ENCODE measurements at regions not wholly inside any gene's neighbourhood (a gene's known extent, or its start where the extent isn't known, plus 50 kb on each side); places are given as distances from the start of the nearest gene placed in this dataset.

DNA sequence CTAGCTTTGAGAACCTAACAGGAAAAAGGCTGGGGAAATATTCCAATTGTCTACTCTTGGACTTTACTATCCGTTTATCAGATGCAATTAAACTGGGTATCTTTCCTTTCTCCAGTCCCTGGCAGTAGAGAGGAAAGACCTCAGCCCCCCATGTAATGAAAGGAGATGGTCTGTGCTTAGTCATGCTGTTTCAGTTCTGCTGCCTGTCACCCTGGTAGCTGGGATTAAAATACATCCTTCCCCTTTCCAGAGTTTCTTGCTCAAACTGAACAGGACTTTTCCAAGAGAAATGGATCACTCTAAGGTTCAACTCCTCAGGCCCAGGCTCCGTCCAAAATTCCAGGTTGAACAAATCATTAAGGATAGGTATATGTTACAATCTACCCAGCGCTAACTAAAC lies 202.9 kb downstream of the PTEN start:
- Mint-ChIP-seq H3K9me3 (ENCODE audit: low read depth) (no peaks in the 10 kb centered on the region), H3K4me1 (ENCODE audit: low read depth) (peaks cover 78% of the 10 kb centered on the region), H3K36me3 (no peaks in the 10 kb centered on the region), H3K4me3 (peak overlapping the region; percentile 62), H3K27ac (peak overlapping the region; percentile 76), H3K27me3 (no peaks in the 10 kb centered on the region)

DNA sequence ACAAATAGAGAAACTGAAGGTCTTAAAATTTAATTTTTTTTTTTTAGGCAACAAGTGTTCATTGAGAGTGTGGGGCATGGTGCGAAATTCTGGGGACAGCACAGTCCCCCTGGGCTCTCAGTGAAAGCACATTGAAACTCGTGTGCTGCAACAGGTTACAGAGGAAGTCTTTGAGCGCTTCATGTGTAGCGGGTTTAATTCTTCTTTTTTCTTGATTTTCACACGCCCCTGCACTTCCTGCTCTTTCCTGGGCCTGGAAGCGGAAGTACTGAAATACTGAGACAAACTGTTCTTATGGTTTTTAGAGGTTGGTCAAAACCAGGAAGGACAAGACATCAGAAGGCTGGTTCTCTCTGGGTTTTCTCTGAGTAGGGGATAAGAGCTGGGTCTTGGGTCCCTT lies 203.5 kb downstream of the PTEN start:
- Mint-ChIP-seq H3K9me3 (ENCODE audit: low read depth) (no peaks in the 10 kb centered on the region), H3K4me1 (ENCODE audit: low read depth) (peaks cover 76% of the 10 kb centered on the region), H3K27ac (peak overlapping the region; percentile 76), H3K27me3 (no peaks in the 10 kb centered on the region), H3K4me3 (peak overlapping the region; percentile 62), H3K36me3 (no peaks in the 10 kb centered on the region)

DNA sequence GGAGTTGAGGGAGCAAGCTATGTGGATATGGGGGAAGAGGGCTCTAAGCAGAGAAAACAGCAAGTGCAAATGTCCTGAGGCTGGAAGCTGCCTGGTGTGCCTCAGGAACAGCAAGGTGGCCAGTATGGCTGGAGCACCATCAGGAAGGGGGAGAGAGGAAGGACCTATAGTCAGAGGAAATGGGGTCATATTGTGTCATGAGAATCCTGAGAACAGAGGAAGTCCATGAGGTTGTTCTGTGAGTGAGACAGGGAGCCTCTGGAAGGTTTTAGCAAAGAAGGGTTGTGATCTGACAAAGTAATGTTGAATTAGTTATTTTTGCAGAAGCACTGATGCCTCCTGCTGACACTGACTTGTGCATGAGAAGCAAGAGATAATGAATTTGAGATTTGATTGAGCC lies 204.3 kb downstream of the PTEN start:
- no peaks in the 10 kb centered on the region for H3K27me3 Mint-ChIP-seq
- no peaks in the 10 kb centered on the region for H3K9me3 Mint-ChIP-seq (ENCODE audit: low read depth)
- H3K4me1 Mint-ChIP-seq (ENCODE audit: low read depth) = peaks cover 75% of the 10 kb centered on the region
- H3K36me3 Mint-ChIP-seq = no peaks in the 10 kb centered on the region
- peak overlapping the region; percentile 76 for H3K27ac Mint-ChIP-seq
- H3K4me3 Mint-ChIP-seq = peak overlapping the region; percentile 3

DNA sequence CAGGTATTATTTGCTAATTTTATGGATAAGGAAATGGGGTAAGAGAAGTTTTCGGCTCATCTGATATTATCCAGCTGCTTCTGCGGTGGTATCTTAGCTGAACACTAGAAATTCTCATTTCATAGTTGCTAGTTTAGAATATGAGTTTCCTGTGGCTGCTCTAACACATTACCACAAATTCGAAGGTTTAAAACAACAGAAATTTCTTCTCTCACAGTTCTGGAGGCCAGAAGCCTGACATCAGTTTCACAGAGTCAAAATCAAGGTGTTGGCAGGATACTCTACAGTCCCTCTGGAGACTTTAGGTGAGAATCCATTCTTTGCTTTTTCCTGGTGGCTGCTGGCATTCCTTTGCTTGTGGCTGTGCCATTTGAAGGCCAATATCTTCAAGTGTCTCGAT lies 205.9 kb downstream of the PTEN start:
- Mint-ChIP-seq H3K4me1 (ENCODE audit: low read depth) (peaks cover 60% of the 10 kb centered on the region), H3K36me3 (no peaks in the 10 kb centered on the region), H3K27ac (no peak overlapping the region), H3K4me3 (no peak overlapping the region), H3K27me3 (no peaks in the 10 kb centered on the region), H3K9me3 (ENCODE audit: low read depth) (no peaks in the 10 kb centered on the region)

DNA sequence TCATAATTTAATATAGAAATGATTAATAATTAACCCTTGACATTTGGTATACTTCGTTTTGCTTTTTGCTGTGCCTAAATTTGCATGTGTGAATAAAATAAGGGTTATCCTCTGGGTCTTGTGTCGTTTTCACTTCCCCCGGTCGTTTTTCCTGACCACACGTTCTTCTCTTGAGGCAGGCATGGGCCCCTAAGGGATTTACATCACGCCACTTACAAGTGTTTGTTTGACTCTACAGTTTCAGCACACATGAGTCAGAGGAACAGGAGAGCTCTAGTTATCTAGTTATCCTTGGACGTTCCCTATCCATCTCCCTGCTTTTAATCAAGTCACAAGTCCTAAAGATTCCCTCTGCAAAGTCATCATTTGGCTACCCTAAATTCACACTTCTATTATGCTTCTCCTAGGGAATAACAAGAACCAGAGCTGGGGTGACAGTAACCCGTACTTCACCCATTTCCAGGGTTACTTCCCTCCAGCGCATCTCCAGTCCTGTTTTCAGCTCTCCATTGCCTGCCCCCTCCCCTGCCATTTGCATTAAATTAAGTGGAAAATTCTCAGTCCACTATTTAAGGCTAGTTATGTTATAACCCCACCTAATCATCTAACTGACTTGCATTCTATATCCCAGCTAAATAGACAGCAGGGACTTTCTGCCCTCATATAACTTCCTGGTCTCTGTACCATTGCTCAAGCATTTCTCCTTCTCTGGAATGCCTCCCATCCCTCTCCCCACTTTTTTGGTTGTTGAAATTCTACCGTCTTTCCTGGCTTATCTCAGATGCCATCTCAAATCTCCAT lies 206.9 kb downstream of the PTEN start:
- Mint-ChIP-seq H3K4me1 (ENCODE audit: low read depth) (peaks cover 50% of the 10 kb centered on the region), H3K36me3 (no peaks in the 10 kb centered on the region), H3K27ac (no peak overlapping the region), H3K9me3 (ENCODE audit: low read depth) (no peaks in the 10 kb centered on the region), H3K4me3 (no peak overlapping the region), H3K27me3 (no peaks in the 10 kb centered on the region)

DNA sequence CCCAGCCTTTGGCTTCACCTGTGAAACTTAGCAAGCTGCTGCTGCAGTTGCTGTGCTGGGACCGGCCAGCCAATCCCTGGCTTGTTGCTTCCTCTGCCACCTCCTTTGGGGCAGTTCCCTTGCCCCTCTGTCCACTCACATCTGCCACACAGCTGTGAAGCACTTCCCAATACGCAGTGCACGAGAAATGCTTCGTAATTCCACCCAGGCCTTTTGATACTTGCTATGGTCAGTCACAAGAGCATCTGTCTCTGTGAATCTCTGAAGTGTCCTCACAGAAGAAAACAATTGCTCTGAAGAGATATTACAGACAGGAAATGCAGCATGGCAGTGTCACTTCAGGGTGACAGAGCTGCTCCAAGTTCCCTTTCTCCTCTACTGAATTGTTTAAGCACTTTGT lies 208.5 kb downstream of the PTEN start:
- no peak overlapping the region for H3K4me3 Mint-ChIP-seq
- H3K27me3 Mint-ChIP-seq = no peaks in the 10 kb centered on the region
- peak overlapping the region; percentile 37 for H3K27ac Mint-ChIP-seq
- H3K4me1 Mint-ChIP-seq (ENCODE audit: low read depth) = peaks cover 39% of the 10 kb centered on the region
- no peaks in the 10 kb centered on the region for H3K36me3 Mint-ChIP-seq
- H3K9me3 Mint-ChIP-seq (ENCODE audit: low read depth) = no peaks in the 10 kb centered on the region

DNA sequence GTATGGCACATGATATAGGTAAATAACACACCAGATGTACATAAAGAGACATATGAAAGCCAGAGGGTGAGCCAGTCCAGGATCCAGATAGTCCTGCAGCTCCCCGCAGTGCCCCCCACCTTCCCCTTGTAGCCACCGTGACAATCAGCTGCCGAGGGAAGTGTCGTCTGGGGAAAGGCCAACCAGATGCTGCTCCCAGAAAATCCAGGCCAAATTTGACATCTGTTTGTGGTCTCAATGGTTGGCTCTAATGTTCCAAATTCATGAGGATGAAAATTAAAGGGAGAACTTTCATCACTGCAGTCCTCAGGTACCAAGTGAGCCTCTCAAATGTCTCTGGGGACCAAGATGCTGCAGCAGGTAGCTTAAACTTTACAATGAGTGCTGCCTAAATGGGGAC lies 210.3 kb downstream of the PTEN start:
- Mint-ChIP-seq H3K4me1 (ENCODE audit: low read depth) (peaks cover 22% of the 10 kb centered on the region), H3K4me3 (no peak overlapping the region), H3K27ac (no peak overlapping the region)

DNA sequence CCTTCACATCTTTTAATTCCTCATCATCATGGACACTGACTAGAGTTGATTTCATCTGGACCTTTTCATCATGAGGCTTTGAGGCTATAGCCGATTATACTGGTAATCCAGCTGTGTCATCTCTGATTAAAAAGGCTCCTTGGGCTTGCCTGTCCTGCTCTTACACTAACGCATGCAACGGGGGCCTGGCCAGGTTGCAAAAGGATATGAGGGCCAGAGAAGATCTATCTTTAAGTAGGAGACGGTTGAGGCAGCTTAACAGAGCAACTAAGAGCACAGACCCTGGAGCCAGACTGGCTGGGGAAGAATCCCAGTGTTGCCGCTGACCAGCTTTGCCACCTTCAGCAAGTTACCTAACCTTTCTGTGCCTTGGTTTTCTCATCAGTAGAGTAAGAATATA lies 211.5 kb downstream of the PTEN start:
- Mint-ChIP-seq H3K27ac (no peak overlapping the region), H3K4me1 (ENCODE audit: low read depth) (peaks cover 11% of the 10 kb centered on the region), H3K4me3 (no peak overlapping the region), H3K27me3 (no peaks in the 10 kb centered on the region), H3K36me3 (peaks cover 4% of the 10 kb centered on the region), H3K9me3 (ENCODE audit: low read depth) (no peaks in the 10 kb centered on the region)

More for the DNA sequence above, 210.3 kb downstream of the PTEN start:
- H3K27me3 Mint-ChIP-seq = no peaks in the 10 kb centered on the region
- no peaks in the 10 kb centered on the region for H3K9me3 Mint-ChIP-seq (ENCODE audit: low read depth)
- peaks cover 4% of the 10 kb centered on the region for H3K36me3 Mint-ChIP-seq

DNA sequence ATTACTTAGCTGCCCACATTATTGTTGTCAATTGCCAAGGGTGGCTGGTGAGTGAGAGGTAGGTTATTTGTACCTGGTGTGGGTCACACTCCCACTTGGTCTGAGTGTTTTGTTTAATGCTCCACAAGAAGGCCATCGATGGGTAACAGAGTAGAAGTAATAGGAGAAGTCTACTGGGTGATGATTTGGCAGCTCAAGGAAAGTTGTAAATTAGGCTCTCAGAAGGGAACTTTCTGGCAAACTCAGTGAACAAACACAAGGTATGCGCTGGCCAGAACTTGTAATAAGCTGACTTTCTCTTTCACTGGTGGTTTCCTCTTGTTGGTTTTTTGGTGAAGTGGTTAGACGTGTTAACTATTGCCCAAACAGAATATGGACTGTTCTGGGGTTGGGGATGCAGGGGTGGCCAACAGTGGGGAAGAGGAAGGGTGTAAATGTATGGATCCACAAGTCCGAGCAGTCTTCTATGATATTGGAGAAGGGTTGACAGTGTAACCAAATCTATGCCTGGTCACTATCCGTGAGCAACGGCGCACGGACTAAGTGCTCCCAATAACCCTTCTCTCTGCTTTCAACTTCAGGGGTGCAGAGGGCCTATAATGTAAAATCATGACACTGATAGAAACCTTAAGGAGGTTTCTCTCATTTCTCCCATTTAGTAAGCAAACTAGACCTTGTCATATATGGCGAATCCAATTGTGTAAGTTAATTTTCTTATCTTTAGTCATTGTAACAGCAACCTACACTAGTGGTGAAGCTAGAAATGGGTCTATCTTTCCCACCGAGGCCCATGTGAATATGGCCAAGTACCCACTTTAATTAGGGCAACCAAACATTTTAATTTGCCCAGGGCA lies 212.8 kb downstream of the PTEN start:
- no peaks in the 10 kb centered on the region for H3K27me3 Mint-ChIP-seq
- H3K27ac Mint-ChIP-seq = no peak overlapping the region
- H3K4me3 Mint-ChIP-seq = no peak overlapping the region
- H3K9me3 Mint-ChIP-seq (ENCODE audit: low read depth) = no peaks in the 10 kb centered on the region
- H3K4me1 Mint-ChIP-seq (ENCODE audit: low read depth) = peaks cover 11% of the 10 kb centered on the region
- peaks cover 4% of the 10 kb centered on the region for H3K36me3 Mint-ChIP-seq

DNA sequence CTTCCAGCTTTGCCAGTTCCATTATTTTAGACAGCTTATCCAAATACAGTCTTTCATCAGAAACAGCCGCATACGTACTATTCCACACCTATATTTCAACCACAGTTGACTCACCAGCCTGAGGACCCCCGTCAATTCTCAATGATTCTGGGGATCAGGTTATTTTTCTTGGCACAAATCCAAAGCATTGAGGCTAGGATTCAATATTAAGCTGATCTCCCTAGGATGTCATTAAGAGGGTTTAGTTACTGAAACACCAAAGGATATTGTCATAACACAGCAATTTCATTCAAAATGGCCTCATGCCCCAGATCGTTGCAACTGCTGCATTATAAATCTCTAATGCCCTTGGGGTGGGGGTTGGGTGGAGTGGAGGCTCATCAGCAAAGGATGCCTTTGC lies 214.6 kb downstream of the PTEN start:
- no peaks in the 10 kb centered on the region for H3K27me3 Mint-ChIP-seq
- no peaks in the 10 kb centered on the region for H3K9me3 Mint-ChIP-seq (ENCODE audit: low read depth)
- H3K27ac Mint-ChIP-seq = no peak overlapping the region
- peaks cover 5% of the 10 kb centered on the region for H3K4me1 Mint-ChIP-seq (ENCODE audit: low read depth)
- H3K36me3 Mint-ChIP-seq = peaks cover 4% of the 10 kb centered on the region
- no peak overlapping the region for H3K4me3 Mint-ChIP-seq

DNA sequence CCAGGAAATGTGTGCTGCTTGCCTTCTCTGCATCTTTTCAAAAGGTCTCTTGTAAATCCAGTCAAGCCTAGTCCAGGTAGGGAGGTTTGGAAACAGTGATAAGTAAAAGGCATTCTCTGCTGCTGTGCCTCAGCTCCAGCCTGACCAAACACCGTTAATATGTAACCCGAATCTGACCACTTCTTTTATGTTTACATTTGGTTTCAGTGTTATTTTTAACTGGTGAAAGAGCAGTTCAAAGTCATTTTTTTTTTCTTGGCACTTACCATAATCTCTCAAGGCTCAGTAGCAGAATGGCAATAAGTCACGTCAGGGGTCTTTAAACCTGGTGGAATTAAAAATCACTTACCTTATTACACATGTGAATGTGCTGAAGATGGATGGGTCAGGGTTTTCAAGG lies 216.8 kb downstream of the PTEN start:
- Mint-ChIP-seq H3K27me3 (no peaks in the 10 kb centered on the region), H3K4me1 (ENCODE audit: low read depth) (peaks cover 5% of the 10 kb centered on the region), H3K9me3 (ENCODE audit: low read depth) (no peaks in the 10 kb centered on the region), H3K36me3 (peaks cover 4% of the 10 kb centered on the region), H3K27ac (no peak overlapping the region), H3K4me3 (no peak overlapping the region)

DNA sequence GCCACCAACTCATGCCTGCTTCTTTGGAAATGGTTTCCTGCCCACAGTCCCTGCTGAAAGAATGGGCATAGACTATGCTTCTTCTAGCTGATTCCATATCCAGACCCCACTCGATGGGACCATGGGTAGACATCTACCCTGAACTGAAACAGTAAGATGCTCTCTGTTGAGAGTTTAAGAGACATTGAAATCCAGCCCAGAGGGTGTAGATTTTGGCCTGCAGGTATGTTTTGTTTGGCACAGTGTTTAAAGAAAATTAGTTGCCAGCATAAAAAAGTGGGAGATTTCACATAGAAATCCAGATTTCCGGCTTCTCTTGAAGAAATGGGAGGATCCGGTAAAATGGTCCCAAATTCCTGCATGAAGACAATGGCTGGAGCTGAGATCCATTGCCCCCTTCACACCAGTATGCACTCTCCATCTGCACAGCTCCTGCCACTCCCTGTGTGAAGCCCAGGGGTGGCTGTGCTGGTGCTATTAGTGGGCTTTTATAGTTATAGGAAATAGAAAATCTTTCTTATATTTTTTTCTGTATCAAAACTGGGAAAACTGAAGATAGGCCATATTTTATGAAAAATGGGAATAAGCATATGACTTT lies 218.1 kb downstream of the PTEN start:
- no peaks in the 10 kb centered on the region for H3K27me3 Mint-ChIP-seq
- H3K4me1 Mint-ChIP-seq (ENCODE audit: low read depth) = no peaks in the 10 kb centered on the region
- H3K4me3 Mint-ChIP-seq = no peak overlapping the region
- no peak overlapping the region for H3K27ac Mint-ChIP-seq
- peaks cover 4% of the 10 kb centered on the region for H3K36me3 Mint-ChIP-seq
- no peaks in the 10 kb centered on the region for H3K9me3 Mint-ChIP-seq (ENCODE audit: low read depth)

DNA sequence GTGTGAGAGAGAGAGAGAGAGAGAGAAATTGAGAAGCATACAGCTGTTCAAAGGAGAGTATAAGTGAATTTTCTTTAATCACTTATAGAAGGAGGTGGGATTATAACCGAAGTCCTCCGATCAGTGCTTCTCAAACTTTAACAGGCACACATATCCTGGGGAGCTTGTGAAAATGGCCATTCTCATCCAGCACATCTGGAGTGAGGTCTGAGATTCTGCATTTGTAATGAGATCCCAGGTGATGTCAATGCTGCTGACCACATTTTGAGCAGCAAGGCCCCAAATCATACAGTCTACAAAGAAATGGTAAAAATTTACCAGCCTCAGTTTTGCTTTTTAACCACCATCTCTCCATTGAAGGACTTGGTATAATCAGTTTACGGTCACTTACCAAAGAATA lies 219.0 kb downstream of the PTEN start:
- Mint-ChIP-seq H3K36me3 (peaks cover 1% of the 10 kb centered on the region), H3K27ac (no peak overlapping the region), H3K4me1 (ENCODE audit: low read depth) (no peaks in the 10 kb centered on the region), H3K9me3 (ENCODE audit: low read depth) (no peaks in the 10 kb centered on the region), H3K27me3 (no peaks in the 10 kb centered on the region), H3K4me3 (no peak overlapping the region)

DNA sequence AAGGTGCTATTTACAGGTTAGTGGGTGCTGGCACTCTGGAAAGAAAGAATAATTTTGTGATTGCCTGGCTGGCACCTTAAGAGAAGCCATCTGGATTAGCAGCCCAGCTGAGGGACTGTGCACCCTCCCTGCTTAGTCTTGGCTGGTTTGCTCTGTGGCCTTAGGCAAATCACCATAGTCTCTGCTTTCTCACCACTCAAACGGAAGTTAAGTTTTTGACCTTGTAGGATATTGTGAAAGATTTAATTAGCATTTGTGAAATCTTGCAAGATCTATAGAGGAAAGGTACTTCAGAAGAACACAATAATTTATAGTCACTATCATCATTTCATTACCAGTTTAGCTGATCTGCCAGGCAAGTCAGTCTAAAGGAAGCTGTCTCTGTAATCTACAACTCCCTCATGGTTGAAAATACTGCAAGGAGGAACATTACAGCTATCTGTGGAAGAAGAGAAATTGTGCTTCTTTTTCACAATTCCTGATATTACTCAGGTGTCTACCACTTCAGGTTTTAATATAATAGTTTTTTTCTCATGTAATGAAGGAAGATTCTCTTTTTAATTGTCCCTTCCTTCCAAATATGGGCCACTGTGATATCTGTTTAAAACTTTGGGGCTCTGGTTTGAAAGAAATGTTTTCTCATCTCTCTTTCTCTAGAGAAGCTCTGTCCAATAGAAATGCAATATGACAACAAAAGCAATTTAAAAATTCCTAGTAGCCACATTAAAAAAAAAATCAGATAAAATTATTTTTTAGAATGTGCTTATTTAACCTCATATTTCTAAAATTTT lies 219.6 kb downstream of the PTEN start:
- H3K27me3 Mint-ChIP-seq = no peaks in the 10 kb centered on the region

More for the DNA sequence above, 219.6 kb downstream of the PTEN start:
- H3K9me3 Mint-ChIP-seq (ENCODE audit: low read depth) = no peaks in the 10 kb centered on the region
- H3K4me1 Mint-ChIP-seq (ENCODE audit: low read depth) = no peaks in the 10 kb centered on the region
- no peak overlapping the region for H3K4me3 Mint-ChIP-seq
- H3K27ac Mint-ChIP-seq = no peak overlapping the region
- H3K36me3 Mint-ChIP-seq = no peaks in the 10 kb centered on the region

Measured in activated naive CD8-positive, alpha-beta T cell (primary cell).